GM12892 (cell line): ENCODE measurements at regions not wholly inside any gene's neighbourhood (a gene's known extent, or its start where the extent isn't known, plus 50 kb on each side); places are given as distances from the start of the nearest gene placed in this dataset.

Source experiments
- POLR2AphosphoS5 ChIP-seq: IDR thresholded peaks from 2 replicates; pipeline ENCODE4 v1.6.1; 2011; ENCODE audit warnings: low read depth, low read length, control low read depth
- TAF1 ChIP-seq: IDR thresholded peaks from 2 replicates; pipeline ENCODE4 v1.6.1; 2011; ENCODE audit warnings: low read depth, mild to moderate bottlenecking, control low read depth, low read length, borderline replicate concordance

DNA sequence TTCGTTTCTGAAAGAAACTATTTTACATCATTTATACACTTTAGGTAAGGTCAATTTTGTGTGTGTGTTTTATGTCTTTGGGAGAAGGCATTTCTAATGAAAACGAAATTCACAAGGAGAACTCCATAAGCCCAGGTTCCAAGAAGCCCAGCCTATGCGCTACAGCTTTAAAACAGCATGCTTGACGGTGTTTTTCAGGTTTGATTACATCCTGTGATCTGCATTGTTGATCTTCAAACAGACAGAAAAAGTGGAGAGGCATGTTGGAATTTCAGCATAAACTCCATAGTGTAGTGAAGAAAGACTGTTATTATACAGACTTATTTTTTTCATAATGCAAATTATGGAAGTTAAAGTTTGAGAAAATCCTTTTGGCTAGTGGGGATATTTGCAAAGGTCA, 187.6 kb downstream of the TEX36 start:
- no peak for TF ChIP-seq POLR2AphosphoS5
- no peak for TF ChIP-seq TAF1
